ENCODE measurements at regions not wholly inside any gene's neighbourhood (a gene's known extent, or its start where the extent isn't known, plus 50 kb on each side); places are given as distances from the start of the nearest gene placed in this dataset.

- no peak for DNase-seq
Observed at GRCh38 chrX:98380556-98380955, 1496.8 kb downstream of the RPA4 start.

GRCh38 chrX:98398542-98398941 lies 1514.8 kb downstream of the RPA4 start:
- no peak for DNase-seq

GRCh38 chrX:98405376-98405775 lies 1521.7 kb downstream of the RPA4 start:
- no peak for DNase-seq

- no peak for DNase-seq
Observed at GRCh38 chrX:98407584-98407983, 1523.9 kb downstream of the RPA4 start.

- no peak for DNase-seq
Observed at GRCh38 chrX:98409867-98410266, 1526.2 kb downstream of the RPA4 start.

- no peak for DNase-seq
Observed at GRCh38 chrX:98412058-98412457, 1528.3 kb downstream of the RPA4 start.

GRCh38 chrX:98422536-98422935 lies 1538.8 kb downstream of the RPA4 start:
- DNase-seq, result no peak

- no peak for DNase-seq
Observed at GRCh38 chrX:98432413-98432812, 1548.7 kb downstream of the RPA4 start.

- DNase-seq, result no peak
Observed at GRCh38 chrX:98448524-98448923, 1564.8 kb downstream of the RPA4 start.

GRCh38 chrX:98452456-98452855 lies 1568.7 kb downstream of the RPA4 start:
- no peak for DNase-seq

- no peak for DNase-seq
Observed at GRCh38 chrX:98459669-98460068, 1576.0 kb downstream of the RPA4 start.

GRCh38 chrX:98480606-98481005 lies 1596.9 kb downstream of the RPA4 start:
- no peak for DNase-seq

- no peak for DNase-seq
Observed at GRCh38 chrX:98481636-98482035, 1597.9 kb downstream of the RPA4 start.

GRCh38 chrX:98490670-98491069 lies 1607.0 kb downstream of the RPA4 start:
- no peak for DNase-seq

- DNase-seq, result no peak
Observed at GRCh38 chrX:98501426-98501825, 1617.7 kb downstream of the RPA4 start.

GRCh38 chrX:98506907-98507306 lies 1623.2 kb downstream of the RPA4 start:
- DNase-seq, result no peak

- no peak for DNase-seq
Observed at GRCh38 chrX:98514032-98514431, 1630.3 kb downstream of the RPA4 start.

GRCh38 chrX:98516120-98516519 lies 1632.4 kb downstream of the RPA4 start:
- no peak for DNase-seq

- no peak for DNase-seq
Observed at GRCh38 chrX:98523026-98523425, 1639.3 kb downstream of the RPA4 start.

GRCh38 chrX:98523521-98523920 lies 1639.8 kb downstream of the RPA4 start:
- no peak for DNase-seq

GRCh38 chrX:98548519-98548918 lies 1664.8 kb downstream of the RPA4 start:
- DNase-seq, result no peak

- no peak for DNase-seq
Observed at GRCh38 chrX:98568795-98569194, 1685.1 kb downstream of the RPA4 start.

- DNase-seq, result no peak
Observed at GRCh38 chrX:98605941-98606340, 1722.2 kb downstream of the RPA4 start.

- no peak for DNase-seq
Observed at GRCh38 chrX:98607739-98608138, 1724.0 kb downstream of the RPA4 start.

GRCh38 chrX:98627645-98628044 lies 1743.9 kb downstream of the RPA4 start:
- no peak for DNase-seq

- no peak for DNase-seq
Observed at GRCh38 chrX:98637451-98637850, 1753.7 kb downstream of the RPA4 start.
